ENCODE measurements at regions not wholly inside any gene's neighbourhood (a gene's known extent, or its start where the extent isn't known, plus 50 kb on each side); places are given as distances from the start of the nearest gene placed in this dataset.
"Not testable (repeated sequence)": the region's sequence is repeated elsewhere in the genome, so short reads cannot be mapped to it uniquely, and the experiment has no call there.

DNA sequence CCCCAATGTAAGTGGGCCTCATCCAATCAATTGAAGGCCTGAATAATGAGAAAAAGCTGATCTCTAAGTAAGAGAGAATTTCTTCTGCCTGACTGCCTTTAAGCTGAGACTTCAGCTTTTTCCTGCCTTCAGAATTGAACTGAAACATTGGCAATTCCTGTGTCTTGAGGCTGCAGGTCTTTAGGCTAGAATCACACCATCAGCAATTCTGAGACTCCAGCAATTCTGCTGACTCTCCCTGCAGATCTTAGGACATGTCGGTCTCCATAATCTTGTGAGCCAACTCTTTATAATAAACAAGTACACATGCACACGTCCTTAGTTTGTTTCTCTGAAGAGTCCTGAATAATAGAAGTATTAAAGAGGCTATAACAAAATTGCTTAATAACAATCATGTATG, 209.1 kb downstream of the FSIP2 start:
- no peak overlapping the region for H3K4me3 ChIP-seq (ENCODE audit: low read length)
- no peaks in the 10 kb centered on the region for H3K9me3 ChIP-seq (replicated peaks; ENCODE audit: low read length)
- H3K36me3 ChIP-seq (ENCODE audit: insufficient read depth, low read length): no peaks in the 10 kb centered on the region
- no peak overlapping the region for H3K9ac ChIP-seq (ENCODE audit: low read depth, low read length)
- no peak overlapping the region for H3K4me2 ChIP-seq (ENCODE audit: low read length)
- no peaks in the 10 kb centered on the region for H3K4me1 ChIP-seq (ENCODE audit: control insufficient read depth, insufficient read depth, low read length)
- no peaks in the 10 kb centered on the region for H3K27me3 ChIP-seq (ENCODE audit: control insufficient read depth, insufficient read depth, low read length)

DNA sequence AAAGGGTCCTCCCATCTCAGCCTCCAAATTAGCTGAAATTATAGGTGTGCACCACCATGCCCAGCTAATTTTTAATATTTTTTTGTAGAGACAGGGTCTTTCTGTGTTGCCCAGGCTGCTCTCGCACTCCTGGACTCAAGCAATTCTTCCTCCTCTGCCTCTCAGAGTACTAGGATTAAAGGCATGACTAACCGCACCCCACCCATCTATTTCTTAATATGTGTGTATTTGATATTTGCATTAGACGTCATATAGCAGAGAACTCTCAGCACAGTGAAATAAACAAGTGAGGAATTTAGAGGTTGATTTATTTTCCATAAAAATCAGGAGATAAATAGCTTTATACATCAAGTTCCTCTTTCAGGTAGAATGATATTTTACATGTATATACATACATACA, 213.5 kb downstream of the FSIP2 start:
- Histone ChIP-seq H3K9me3 (replicated peaks; ENCODE audit: low read length) (no peaks in the 10 kb centered on the region), H3K4me3 (ENCODE audit: low read length) (no peak overlapping the region), H3K4me1 (ENCODE audit: control insufficient read depth, insufficient read depth, low read length) (no peaks in the 10 kb centered on the region), H3K36me3 (ENCODE audit: insufficient read depth, low read length) (no peaks in the 10 kb centered on the region), H3K9ac (ENCODE audit: low read depth, low read length) (no peak overlapping the region), H3K4me2 (ENCODE audit: low read length) (no peak overlapping the region), H3K27me3 (ENCODE audit: control insufficient read depth, insufficient read depth, low read length) (no peaks in the 10 kb centered on the region)

DNA sequence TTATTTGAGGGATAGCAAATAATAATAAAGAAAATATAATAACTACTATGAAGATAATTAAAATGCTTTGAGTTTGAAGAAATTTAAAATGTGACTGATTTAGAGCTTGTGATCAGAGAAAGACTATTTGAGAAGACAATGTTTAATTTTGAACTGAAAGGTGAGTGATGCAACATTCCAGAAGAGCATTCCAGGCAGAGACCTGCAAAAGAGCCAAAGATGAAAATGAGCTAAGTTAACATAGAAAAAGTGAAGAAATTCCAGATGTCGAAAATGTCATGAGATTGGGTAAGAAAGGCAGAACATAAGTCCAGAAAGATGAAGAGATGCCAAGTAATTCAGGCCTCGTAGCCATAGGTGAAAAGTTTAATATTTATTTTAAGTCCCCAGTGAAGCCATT, 215.8 kb downstream of the FSIP2 start:
- Histone ChIP-seq H3K9ac (ENCODE audit: low read depth, low read length) (no peak overlapping the region), H3K4me2 (ENCODE audit: low read length) (no peak overlapping the region), H3K4me3 (ENCODE audit: low read length) (no peak overlapping the region), H3K27me3 (ENCODE audit: control insufficient read depth, insufficient read depth, low read length) (no peaks in the 10 kb centered on the region), H3K4me1 (ENCODE audit: control insufficient read depth, insufficient read depth, low read length) (no peaks in the 10 kb centered on the region), H3K36me3 (ENCODE audit: insufficient read depth, low read length) (no peaks in the 10 kb centered on the region), H3K9me3 (replicated peaks; ENCODE audit: low read length) (no peaks in the 10 kb centered on the region)

- H3K9me3 ChIP-seq (replicated peaks; ENCODE audit: low read length): no peaks in the 10 kb centered on the region
- H3K9ac ChIP-seq (ENCODE audit: low read depth, low read length): no peak overlapping the region
- no peaks in the 10 kb centered on the region for H3K4me1 ChIP-seq (ENCODE audit: control insufficient read depth, insufficient read depth, low read length)
Measured at GRCh38 chr2:185955050-185955449, 216.4 kb downstream of the FSIP2 start.

GRCh38 chr2:185967335-185967734, 228.7 kb downstream of the FSIP2 start:
- Histone ChIP-seq H3K36me3 (ENCODE audit: insufficient read depth, low read length) (no peaks in the 10 kb centered on the region), H3K9ac (ENCODE audit: low read depth, low read length) (no peak overlapping the region), H3K4me1 (ENCODE audit: control insufficient read depth, insufficient read depth, low read length) (no peaks in the 10 kb centered on the region), H3K4me2 (ENCODE audit: low read length) (no peak overlapping the region), H3K9me3 (replicated peaks; ENCODE audit: low read length) (no peaks in the 10 kb centered on the region), H3K27me3 (ENCODE audit: control insufficient read depth, insufficient read depth, low read length) (no peaks in the 10 kb centered on the region), H3K4me3 (ENCODE audit: low read length) (no peak overlapping the region)

More at GRCh38 chr2:185955050-185955449, 216.4 kb downstream of the FSIP2 start:
- no peaks in the 10 kb centered on the region for H3K27me3 ChIP-seq (ENCODE audit: control insufficient read depth, insufficient read depth, low read length)
- H3K36me3 ChIP-seq (ENCODE audit: insufficient read depth, low read length): no peaks in the 10 kb centered on the region
- H3K4me2 ChIP-seq (ENCODE audit: low read length): no peak overlapping the region
- H3K4me3 ChIP-seq (ENCODE audit: low read length): no peak overlapping the region

DNA sequence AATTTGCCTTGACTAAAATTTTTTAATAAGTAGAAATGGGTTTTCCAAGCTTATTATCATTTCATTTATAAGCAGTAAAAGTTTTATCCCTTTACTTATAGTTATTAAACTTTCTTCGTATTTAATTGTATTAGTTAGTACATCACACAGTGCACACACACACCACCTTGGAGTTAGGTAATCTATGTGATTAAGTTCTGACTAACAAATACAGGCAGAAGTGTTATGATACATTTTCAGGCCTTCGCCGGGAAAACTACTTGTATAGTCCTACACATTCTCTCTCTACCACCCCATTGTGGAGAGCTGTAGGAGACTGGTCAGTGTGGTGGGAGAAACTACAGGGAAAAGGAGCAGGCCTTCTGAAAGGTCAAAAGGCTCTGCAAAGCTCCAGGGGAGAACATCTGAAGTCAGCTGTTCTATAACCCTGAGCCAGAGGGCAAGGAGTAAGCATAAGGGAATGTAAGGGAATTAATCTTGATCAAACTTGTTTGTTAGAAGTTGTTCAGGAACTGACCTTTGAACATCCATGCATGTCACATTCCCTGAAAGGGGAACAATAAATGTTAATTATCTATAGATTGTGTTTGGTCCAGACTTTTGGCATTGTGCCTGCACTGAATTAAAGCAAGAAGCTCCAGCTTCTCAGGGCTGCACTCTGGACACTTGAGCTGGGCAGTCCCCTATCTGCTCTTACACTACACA, 231.7 kb downstream of the FSIP2 start:
- no peaks in the 10 kb centered on the region for H3K36me3 ChIP-seq (ENCODE audit: insufficient read depth, low read length)
- no peak overlapping the region for H3K4me2 ChIP-seq (ENCODE audit: low read length)
- no peaks in the 10 kb centered on the region for H3K4me1 ChIP-seq (ENCODE audit: control insufficient read depth, insufficient read depth, low read length)
- no peaks in the 10 kb centered on the region for H3K9me3 ChIP-seq (replicated peaks; ENCODE audit: low read length)
- H3K4me3 ChIP-seq (ENCODE audit: low read length): no peak overlapping the region
- no peak overlapping the region for H3K9ac ChIP-seq (ENCODE audit: low read depth, low read length)
- no peaks in the 10 kb centered on the region for H3K27me3 ChIP-seq (ENCODE audit: control insufficient read depth, insufficient read depth, low read length)

DNA sequence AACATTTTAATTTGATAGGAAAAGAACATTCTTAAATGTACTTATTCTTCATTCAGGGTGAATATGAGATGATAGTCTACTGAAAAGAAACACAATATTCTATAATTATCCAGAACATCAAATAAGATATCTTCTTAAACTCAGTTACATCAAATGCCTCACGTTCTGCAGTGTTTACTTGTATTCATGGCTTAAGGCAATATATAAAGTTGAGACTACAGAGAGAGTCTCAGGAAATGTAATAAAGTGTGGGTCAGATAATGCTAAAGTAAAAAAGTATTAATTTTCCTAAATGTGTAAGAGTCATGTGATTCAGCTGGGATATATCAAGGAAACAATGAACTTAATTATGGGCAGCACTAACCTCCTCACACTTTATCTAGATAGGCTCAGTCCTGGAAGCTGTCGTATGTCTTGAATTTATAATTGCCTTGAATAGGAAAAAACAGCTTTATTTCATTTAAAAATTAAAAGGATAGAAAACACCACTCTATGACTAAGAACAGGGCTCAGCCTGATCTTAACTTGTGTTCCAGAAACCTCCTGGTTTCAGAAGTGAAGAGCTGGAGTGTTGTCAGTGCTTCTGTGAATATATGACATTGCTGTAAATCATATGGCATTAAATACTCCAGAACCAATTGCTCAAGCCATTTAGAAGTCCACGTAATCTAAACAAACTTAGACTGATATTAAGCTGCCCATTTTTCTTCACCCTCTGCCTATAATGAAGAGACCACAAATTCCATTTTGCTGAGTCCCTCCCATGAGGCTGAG, 240.2 kb downstream of the FSIP2 start:
- H3K36me3 ChIP-seq (ENCODE audit: insufficient read depth, low read length): no peaks in the 10 kb centered on the region
- no peaks in the 10 kb centered on the region for H3K9me3 ChIP-seq (replicated peaks; ENCODE audit: low read length)
- no peak overlapping the region for H3K9ac ChIP-seq (ENCODE audit: low read depth, low read length)
- no peaks in the 10 kb centered on the region for H3K27me3 ChIP-seq (ENCODE audit: control insufficient read depth, insufficient read depth, low read length)
- H3K4me3 ChIP-seq (ENCODE audit: low read length): no peak overlapping the region
- no peak overlapping the region for H3K4me2 ChIP-seq (ENCODE audit: low read length)
- peaks cover 13% of the 10 kb centered on the region for H3K4me1 ChIP-seq (ENCODE audit: control insufficient read depth, insufficient read depth, low read length)

DNA sequence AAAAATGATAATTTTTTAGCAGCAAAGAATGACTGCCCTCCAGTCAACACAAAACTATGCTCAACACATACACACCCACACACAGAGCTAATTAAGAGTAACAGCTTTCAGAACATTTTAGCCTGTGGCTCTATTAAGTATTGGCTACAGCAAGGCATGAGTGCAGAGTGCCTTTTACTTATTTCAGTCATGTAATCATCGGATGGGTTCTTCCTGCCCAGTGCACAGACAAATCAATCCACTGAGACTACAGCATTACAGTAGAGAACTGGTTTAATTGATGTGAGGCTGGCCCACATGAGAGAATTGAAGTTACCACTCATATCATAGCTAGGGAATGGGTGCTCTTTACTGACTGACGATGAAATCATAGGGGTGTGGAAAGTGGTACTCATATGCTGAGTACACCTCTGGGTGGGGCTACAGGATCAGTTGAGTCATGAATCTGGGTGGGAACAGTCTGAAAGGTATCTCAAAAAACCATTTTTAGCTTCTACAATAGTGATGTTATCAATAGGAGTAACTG, 241.0 kb downstream of the FSIP2 start:
- H3K9ac ChIP-seq (ENCODE audit: low read depth, low read length): no peak overlapping the region
- peaks cover 13% of the 10 kb centered on the region for H3K4me1 ChIP-seq (ENCODE audit: control insufficient read depth, insufficient read depth, low read length)
- no peak overlapping the region for H3K4me2 ChIP-seq (ENCODE audit: low read length)
- no peaks in the 10 kb centered on the region for H3K36me3 ChIP-seq (ENCODE audit: insufficient read depth, low read length)
- no peak overlapping the region for H3K4me3 ChIP-seq (ENCODE audit: low read length)
- no peaks in the 10 kb centered on the region for H3K27me3 ChIP-seq (ENCODE audit: control insufficient read depth, insufficient read depth, low read length)
- no peaks in the 10 kb centered on the region for H3K9me3 ChIP-seq (replicated peaks; ENCODE audit: low read length)

- Histone ChIP-seq H3K9me3 (replicated peaks; ENCODE audit: low read length) (no peaks in the 10 kb centered on the region), H3K4me1 (ENCODE audit: control insufficient read depth, insufficient read depth, low read length) (peaks cover 13% of the 10 kb centered on the region), H3K27me3 (ENCODE audit: control insufficient read depth, insufficient read depth, low read length) (no peaks in the 10 kb centered on the region), H3K36me3 (ENCODE audit: insufficient read depth, low read length) (no peaks in the 10 kb centered on the region), H3K9ac (ENCODE audit: low read depth, low read length) (no peak overlapping the region), H3K4me3 (ENCODE audit: low read length) (no peak overlapping the region), H3K4me2 (ENCODE audit: low read length) (no peak overlapping the region)
Measured at GRCh38 chr2:185980944-185981343, 242.3 kb downstream of the FSIP2 start.

GRCh38 chr2:185984670-185985069, 246.1 kb downstream of the FSIP2 start:
- Histone ChIP-seq H3K4me2 (ENCODE audit: low read length) (no peak overlapping the region), H3K4me3 (ENCODE audit: low read length) (no peak overlapping the region), H3K9ac (ENCODE audit: low read depth, low read length) (no peak overlapping the region), H3K27me3 (ENCODE audit: control insufficient read depth, insufficient read depth, low read length) (no peaks in the 10 kb centered on the region), H3K4me1 (ENCODE audit: control insufficient read depth, insufficient read depth, low read length) (peaks cover 8% of the 10 kb centered on the region), H3K9me3 (replicated peaks; ENCODE audit: low read length) (no peaks in the 10 kb centered on the region), H3K36me3 (ENCODE audit: insufficient read depth, low read length) (no peaks in the 10 kb centered on the region)

- not testable (repeated sequence) for H3K36me3 ChIP-seq (ENCODE audit: insufficient read depth, low read length); H3K27me3 ChIP-seq (ENCODE audit: control insufficient read depth, insufficient read depth, low read length); H3K4me3 ChIP-seq (ENCODE audit: low read length); H3K9me3 ChIP-seq (replicated peaks; ENCODE audit: low read length); H3K9ac ChIP-seq (ENCODE audit: low read depth, low read length); H3K4me2 ChIP-seq (ENCODE audit: low read length)
- peaks cover 13% of the 10 kb centered on the region for H3K4me1 ChIP-seq (ENCODE audit: control insufficient read depth, insufficient read depth, low read length)
Measured at GRCh38 chr2:185988907-185989306, 250.3 kb downstream of the FSIP2 start.

Measured in skeletal muscle satellite cell (primary cell).